Left cardiac atrium (tissue), 4 donors: ENCODE measurements at regions not wholly inside any gene's neighbourhood (a gene's known extent, or its start where the extent isn't known, plus 50 kb on each side); places are given as distances from the start of the nearest gene placed in this dataset.
"Not testable (repeated sequence)": the region's sequence is repeated elsewhere in the genome, so short reads cannot be mapped to it uniquely, and the experiment has no call there.

Experiments used
- ATAC-seq, 2 donors: fragments of 200-7000 bp; cut with Tn5 transposase; one replicate each; pipeline ENCODE4 v1.9.1; 2020; ENCODE audit warnings: mild to moderate bottlenecking in 2 of 2, moderate library complexity in 2 of 2
- DNase-seq: peaks from one replicate; pipeline ENCODE4 v3.0.0-alpha.2; 2020
- intact Hi-C, 2 donors: fragments of 100-400 bp; cut with DNase I; formaldehyde crosslinking; loops; one replicate each; pipeline versions ENCODE4 v1.14.1 to v1.15.1; 2022 to 2023
- donor health status: DM: no; HTN: yes; CAD: no.
- donor health status: DM: no; HTN: yes; CAD: no; lungs with severe emphysema.
- donor health status: DM: yes; HTN: yes; CAD: no.
- donor health status: Dilated cardiomyopathy.

GRCh38 chr9:27668280-27668679 lies 95.0 kb upstream of the C9orf72 start:
- DNase-seq (no peak), ATAC-seq (no peak)
- intact Hi-C loops, result no loop called here

DNA sequence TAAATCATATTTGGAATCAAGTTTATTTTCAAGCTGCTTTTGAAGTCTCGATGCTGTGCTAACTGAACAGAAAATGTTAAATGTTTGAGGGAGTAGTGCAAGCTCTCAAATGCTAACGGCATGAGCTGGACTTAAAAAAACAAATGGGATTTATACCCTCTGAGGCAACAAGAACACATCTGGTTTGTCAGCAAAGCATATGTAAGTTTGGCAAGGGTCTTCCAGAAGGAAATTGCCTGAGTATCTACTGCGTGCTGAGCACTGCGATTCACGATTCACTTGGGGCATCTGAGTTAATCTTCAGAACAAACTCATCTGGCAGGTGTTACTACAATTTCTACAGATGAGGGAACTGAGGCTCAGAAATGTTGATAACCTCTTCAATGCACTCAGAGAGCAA lies 98.4 kb upstream of the C9orf72 start:
- DNase-seq (no peak), ATAC-seq (no peak)
- intact Hi-C loops, result no loop called here

DNA sequence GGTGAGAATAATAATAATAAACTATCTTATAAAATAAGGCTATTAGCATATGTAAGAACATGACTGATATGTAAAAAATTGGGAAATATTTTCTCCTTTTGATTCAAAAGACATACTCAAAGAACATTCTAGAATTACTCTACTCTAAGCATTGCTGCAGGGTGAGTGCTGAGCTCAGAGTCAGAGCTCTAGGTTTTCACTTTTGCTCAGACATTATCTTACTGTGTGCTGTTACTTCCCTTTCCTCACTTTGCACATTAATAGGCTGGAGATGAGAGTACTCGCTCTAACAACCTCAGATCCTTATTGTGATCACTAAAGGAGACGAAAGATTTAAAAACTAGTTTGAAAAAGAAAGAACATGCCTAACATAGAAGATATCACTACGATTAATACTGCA lies 99.4 kb upstream of the C9orf72 start:
- ATAC-seq (no peak), DNase-seq (no peak)
- intact Hi-C loops, result no loop called here

- intact Hi-C loops, result no loop called here
- ATAC-seq (peak in 1 of 2 donors; percentile 22), DNase-seq (no peak)
Measured at GRCh38 chr9:27673641-27674040, 100.4 kb upstream of the C9orf72 start.

DNA sequence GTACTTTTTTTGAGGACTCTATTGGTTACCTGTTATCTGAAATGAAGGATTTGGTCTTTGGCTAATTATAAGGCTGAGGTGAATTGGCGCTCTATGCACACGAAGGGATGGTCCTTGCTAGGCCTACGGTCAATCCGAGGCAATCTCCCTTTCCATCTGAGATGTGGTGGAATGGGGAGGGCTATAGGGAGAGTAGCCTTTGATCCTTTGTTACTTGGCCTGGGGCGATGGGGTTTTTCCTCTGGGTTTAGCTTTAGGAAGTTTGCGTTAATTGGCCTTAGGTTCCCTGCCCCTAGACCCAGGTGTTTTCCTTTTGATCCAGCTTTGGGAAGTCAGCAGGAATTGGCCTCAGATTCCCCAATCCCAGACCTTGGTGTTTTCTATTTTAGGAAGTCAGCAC lies 102.1 kb upstream of the C9orf72 start:
- intact Hi-C loops, result no loop called here
- ATAC-seq, result no peak
- no peak for DNase-seq

- intact Hi-C loops, result no loop called here
- DNase-seq (no peak), ATAC-seq (no peak)
Measured at GRCh38 chr9:27676827-27677226, 103.5 kb upstream of the C9orf72 start.

DNA sequence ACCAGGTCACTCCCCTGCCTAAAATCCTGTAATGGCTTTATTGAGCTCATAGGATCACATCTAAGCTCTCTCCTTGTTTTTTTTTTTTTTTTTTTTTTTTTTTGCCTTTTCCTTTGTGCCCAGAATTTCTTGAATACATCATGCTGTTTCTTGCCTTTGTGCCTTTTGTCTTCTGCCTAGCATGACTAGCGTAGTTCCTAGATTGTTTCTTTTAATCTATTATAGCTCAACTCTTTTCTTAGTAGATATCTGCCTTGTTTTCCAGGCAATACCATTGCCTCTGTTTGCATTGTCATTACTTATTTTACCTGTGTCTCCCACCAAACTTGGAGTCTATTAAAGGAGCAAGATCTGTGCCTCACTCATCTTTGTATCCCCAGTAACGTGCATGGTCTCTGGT lies 106.1 kb upstream of the C9orf72 start:
- ATAC-seq, result no peak

GRCh38 chr9:27683181-27683580 lies 109.9 kb upstream of the C9orf72 start:
- no peak for ATAC-seq
- intact Hi-C loops, result no loop called here
- DNase-seq, result no peak

More for the DNA sequence above, 106.1 kb upstream of the C9orf72 start:
- no peak for DNase-seq
- intact Hi-C loops, result no loop called here

DNA sequence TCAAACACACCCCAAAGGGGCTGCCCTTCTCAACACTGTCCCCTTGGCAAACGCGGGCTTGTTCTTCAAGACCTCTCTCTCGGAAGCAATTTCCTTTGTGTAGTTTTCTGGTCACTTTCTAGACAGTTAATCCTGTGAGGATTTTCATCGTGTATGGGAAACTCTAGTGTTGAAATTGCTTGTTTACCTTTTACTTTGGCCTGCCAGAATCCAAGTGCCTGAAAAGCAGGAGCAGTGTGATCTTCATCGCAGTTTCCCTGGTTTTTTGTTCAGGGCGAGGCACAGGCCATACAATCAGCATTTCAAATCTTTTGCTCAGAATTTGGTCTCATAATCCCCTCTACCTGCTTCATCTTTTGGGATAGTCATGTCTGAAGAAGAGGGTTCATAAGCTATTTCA lies 115.7 kb upstream of the C9orf72 start:
- ATAC-seq (no peak), DNase-seq (no peak)
- intact Hi-C loops, result no loop called here

DNA sequence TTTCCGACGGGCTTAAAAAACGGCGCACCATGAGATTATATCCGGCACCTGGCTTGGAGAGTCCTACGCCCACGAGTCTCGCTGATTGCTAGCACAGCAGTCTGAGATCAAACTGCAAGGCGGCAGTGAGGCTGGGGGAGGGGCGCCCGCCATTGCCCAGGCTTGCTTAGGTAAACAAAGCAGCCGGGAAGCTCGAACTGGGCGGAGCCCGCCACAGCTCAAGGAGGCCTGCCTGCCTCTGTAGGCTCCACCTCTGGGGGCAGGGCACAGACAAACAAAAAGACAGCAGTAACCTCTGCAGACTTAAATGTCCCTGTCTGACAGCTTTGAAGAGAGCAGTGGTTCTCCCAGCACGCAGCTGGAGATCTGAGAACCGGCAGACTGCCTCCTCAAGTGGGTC lies 117.5 kb upstream of the C9orf72 start:
- intact Hi-C loops, ATAC-seq, DNase-seq: not testable (repeated sequence)

DNA sequence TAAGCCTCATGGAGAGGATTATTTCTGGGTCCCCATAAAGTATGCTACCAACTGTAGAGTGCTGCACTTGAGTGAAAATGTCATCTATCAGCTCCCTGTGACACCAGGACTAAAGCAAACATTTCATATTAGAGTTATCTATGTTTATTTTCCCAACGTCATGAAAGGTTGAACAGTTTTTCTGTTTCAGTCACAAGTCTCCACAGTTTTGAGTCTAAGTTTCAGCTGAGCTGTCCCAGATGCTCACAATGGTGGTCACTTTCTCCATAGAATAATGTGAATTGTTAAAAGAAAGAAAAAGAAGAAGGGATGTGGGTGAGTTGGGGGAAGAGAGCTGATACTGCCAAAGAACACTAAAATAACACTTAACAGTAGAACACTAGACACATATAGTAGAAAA lies 126.3 kb upstream of the C9orf72 start:
- ATAC-seq (no peak), DNase-seq (no peak)
- intact Hi-C loops, result no loop called here

- DNase-seq (no peak), ATAC-seq (peak in 1 of 2 donors; percentile 81)
- intact Hi-C loops, result no loop called here
Measured at GRCh38 chr9:27701016-27701415, 127.7 kb upstream of the C9orf72 start.

GRCh38 chr9:27701587-27701986 lies 128.3 kb upstream of the C9orf72 start:
- peak; percentile 21 for DNase-seq
- ATAC-seq, result peak; percentile 78 to 95
- intact Hi-C loops, result no loop called here

DNA sequence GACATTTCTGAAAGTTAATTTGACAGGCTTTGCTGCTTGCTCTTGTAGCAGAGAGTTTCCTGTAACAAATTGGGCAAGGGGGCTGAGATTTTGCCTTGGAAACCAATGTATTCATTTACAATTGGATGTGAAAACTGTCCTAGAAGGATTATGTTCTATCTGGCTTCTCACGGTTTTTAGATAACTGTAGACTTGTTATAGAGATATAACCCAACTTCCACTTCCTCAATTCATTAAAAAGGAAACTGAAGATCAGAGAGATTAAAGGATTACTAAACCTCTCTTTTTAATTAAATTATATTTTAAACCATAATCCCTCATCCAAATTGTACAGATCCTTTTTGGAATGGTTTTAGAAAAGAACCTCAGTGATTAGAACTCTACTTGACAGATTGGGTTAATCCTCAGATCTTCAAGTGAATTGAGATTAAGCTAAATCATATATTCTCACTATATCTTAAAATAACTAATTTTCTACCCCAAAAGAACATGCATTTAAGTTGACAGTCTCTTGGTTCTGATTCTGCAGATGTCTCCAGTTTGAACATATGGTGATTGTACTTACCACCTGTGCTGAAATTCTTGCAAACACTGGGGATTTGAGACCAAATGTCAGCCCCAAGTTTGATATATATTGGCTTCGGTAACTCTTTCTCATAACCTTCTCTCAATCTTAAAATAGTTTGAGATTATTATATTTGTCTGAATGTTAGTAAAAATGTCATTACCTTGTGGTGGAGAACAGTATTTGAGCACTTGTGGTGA lies 130.1 kb upstream of the C9orf72 start:
- intact Hi-C loops, result no loop called here
- ATAC-seq (no peak), DNase-seq (no peak)

DNA sequence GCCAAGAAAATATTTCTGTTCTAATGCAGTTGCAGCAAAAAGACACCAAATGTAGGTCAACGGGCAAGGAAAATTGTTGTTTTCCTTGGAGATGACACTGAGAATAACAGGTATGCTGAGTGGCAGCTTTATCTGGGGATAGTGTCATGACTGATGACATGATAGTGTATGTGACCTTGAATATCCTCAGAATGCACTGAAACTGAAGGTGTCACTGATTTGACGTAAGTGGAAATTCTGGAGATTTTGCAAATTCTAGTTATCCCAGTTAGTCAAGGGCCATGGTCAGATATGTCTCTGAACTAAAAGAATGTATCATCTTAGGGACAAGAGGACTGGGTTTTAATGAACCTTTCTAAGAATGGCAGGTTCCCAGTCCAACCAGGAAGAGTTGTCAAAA lies 138.0 kb upstream of the C9orf72 start:
- DNase-seq, result no peak
- no peak for ATAC-seq
- intact Hi-C loops, result no loop called here

- intact Hi-C loops, result no loop called here
Measured at GRCh38 chr9:27712806-27713205, 139.5 kb upstream of the C9orf72 start.

DNA sequence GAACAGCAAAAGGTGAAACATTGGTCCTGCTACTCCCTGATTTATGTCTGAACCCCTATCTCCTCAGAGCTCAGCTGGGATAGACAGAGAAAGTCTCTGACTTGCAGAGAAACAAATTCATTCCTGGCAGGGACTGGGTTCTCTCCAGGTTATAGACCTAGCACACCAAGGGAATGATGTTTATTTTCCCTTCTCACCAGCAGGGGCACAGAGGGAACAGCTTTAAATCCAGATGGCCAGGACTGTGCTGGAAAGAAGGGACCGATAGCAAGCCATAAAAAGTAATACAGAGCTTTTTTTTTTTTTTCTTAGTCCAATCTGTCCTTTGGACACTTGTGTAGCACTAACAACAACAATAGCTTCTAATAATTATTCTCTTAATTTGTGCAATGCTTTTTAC lies 141.1 kb upstream of the C9orf72 start:
- intact Hi-C loops, result no loop called here
- ATAC-seq, result no peak
- DNase-seq, result no peak

More at GRCh38 chr9:27712806-27713205, 139.5 kb upstream of the C9orf72 start:
- ATAC-seq (no peak), DNase-seq (no peak)

- intact Hi-C loops, result no loop called here
- ATAC-seq (no peak), DNase-seq (no peak)
Measured at GRCh38 chr9:27715651-27716050, 142.4 kb upstream of the C9orf72 start.

- ATAC-seq (no peak), DNase-seq (no peak)
- intact Hi-C loops, result no loop called here
Measured at GRCh38 chr9:27717991-27718390, 144.7 kb upstream of the C9orf72 start.

- no peak for ATAC-seq
- intact Hi-C loops, result no loop called here
- no peak for DNase-seq
Measured at GRCh38 chr9:27719711-27720110, 146.4 kb upstream of the C9orf72 start.

DNA sequence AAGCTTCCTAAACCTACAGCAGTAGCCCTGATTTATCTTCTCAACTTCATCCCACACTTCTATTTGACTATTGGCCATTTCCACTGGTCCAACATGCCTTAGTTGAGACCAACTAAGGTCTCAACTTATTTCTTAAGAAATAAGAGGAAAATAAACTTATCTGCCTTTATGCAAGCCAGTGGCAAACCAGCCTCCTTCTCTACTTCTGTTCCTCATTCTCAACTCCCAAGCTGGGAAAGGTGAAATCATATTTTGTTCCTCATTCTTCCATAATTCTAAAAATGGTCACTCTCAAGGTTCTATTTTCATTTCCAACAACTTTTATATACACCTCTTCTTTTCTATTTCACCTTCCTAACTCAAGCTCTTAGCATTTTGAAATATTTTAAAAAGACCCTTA lies 149.6 kb upstream of the C9orf72 start:
- intact Hi-C loops, result no loop called here
- DNase-seq, result no peak
- ATAC-seq, result no peak
